ENCODE measurements at regions not wholly inside any gene's neighbourhood (a gene's known extent, or its start where the extent isn't known, plus 50 kb on each side); places are given as distances from the start of the nearest gene placed in this dataset.
A peak's percentile ranks its signal among the peaks of the same experiment; 100 is the strongest.

DNA sequence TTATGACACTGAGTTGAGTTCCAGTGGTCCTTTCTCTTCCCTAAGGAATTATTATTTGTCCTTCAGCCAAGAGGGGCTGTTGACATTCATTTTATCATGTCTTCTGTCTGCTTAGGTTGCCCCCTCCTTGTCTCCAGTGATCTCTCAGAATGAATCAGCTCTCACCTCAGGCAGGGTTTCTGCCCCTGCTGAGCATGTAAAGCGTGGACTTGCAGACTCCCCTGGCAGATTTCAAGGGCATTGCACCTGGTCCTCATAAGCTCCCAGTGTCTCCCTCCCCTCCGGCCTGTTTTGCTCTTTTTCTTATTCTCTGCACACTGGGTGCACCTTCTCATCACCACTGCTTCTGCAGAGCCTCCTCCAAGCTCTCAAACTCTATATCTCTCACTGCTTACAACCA lies 188.4 kb downstream of the KCNS3 start:
- intact Hi-C loops (cut with DNase I), result loop anchor here in 2 of 10 donors (2.0 to 10.0 kb wide), 2 partner anchors 20 to 362 kb away; no protein-coding TSS in a partner anchor
- DNase-seq (no peak), ATAC-seq (no peak)
- peak overlapping the region in 5 of 12 donors; percentile 17 to 57 (median 40) for H3K27ac ChIP-seq
- H3K4me3 ChIP-seq, result no peak overlapping the region
- peaks cover 0 to 4% (median 0%) of the 10 kb centered on the region in 9 donors for H3K27me3 ChIP-seq
- no peaks in the 10 kb centered on the region for H3K36me3 ChIP-seq
- 83 to 98% (median 83%) methylated on average over 2 of the region's 2 CpGs for WGBS, 4 donors
- no peaks in the 10 kb centered on the region for H3K9me3 ChIP-seq
- no peak for TF ChIP-seq POLR2A (IDR thresholded peaks at IDR 0.05)
- TF ChIP-seq, protein P1, sequence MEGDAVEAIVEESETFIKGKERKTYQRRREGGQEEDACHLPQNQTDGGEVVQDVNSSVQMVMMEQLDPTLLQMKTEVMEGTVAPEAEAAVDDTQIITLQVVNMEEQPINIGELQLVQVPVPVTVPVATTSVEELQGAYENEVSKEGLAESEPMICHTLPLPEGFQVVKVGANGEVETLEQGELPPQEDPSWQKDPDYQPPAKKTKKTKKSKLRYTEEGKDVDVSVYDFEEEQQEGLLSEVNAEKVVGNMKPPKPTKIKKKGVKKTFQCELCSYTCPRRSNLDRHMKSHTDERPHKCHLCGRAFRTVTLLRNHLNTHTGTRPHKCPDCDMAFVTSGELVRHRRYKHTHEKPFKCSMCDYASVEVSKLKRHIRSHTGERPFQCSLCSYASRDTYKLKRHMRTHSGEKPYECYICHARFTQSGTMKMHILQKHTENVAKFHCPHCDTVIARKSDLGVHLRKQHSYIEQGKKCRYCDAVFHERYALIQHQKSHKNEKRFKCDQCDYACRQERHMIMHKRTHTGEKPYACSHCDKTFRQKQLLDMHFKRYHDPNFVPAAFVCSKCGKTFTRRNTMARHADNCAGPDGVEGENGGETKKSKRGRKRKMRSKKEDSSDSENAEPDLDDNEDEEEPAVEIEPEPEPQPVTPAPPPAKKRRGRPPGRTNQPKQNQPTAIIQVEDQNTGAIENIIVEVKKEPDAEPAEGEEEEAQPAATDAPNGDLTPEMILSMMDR (IDR thresholded peaks at IDR 0.05), result no peak
- peaks cover 0 to 48% (median 7%) of the 10 kb centered on the region in 12 donors for H3K4me1 ChIP-seq

DNA sequence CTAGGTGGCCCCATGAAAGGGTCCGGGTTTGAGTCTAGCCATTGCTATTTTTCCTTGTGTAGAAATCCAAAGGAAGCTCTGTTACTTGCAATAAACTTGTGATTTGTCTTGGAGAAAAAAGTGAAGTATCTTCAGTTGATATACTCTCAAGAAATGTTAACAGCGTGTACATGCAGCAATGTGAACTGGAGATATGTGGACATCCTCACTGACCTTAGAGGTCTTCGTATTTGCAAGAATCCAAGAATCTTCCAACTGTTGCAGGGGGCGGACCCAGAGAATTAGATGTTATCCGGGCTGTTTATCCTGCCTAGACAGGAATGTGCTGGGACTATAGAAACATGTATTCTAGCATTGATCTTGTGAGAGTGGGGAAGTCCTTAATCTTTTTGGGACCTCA lies 187.6 kb downstream of the KCNS3 start:
- Histone ChIP-seq H3K4me3 (no peak overlapping the region), H3K4me1 (peaks cover 0 to 48% (median 7%) of the 10 kb centered on the region in 12 donors), H3K27me3 (peaks cover 0 to 4% (median 0%) of the 10 kb centered on the region in 9 donors), H3K27ac (peak overlapping the region in 8 of 12 donors; percentile 7 to 57 (median 38)), H3K36me3 (no peaks in the 10 kb centered on the region), H3K9me3 (no peaks in the 10 kb centered on the region)
- 65 to 80% (median 71%) methylated on average over 5 of the region's 5 CpGs for WGBS, 4 donors
- TF ChIP-seq, protein P1 (IDR thresholded peaks at IDR 0.05), result no peak
- no peak for TF ChIP-seq POLR2A (IDR thresholded peaks at IDR 0.05)
- ATAC-seq (no peak), DNase-seq (no peak)
- intact Hi-C loops (cut with DNase I), result loop anchor here in 2 of 10 donors (2.0 to 10.0 kb wide), 2 partner anchors 19 to 361 kb away; no protein-coding TSS in a partner anchor

DNA sequence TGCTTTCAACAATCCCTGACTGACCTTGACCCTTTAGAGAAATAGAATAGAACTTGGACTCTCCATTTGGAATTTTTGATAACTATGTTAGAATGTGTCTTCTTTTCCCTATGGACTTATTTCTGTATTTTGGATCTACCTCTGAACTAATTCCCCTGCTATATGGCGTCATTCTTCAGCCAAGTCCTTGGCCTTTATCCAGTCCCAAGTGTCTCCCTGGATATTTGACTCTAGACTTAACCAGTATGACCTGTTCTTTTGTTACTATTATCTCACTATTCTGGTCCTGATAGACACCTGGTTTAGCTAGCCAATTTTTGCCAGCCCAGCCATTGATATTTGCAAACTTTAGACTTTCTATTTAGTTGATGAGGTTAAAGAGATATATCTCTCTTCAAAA lies 186.8 kb downstream of the KCNS3 start:
- ATAC-seq, result peak in 1 of 4 donors; percentile 33
- Histone ChIP-seq H3K27ac (peak overlapping the region in 7 of 12 donors; percentile 9 to 82 (median 47)), H3K27me3 (peaks cover 0 to 4% (median 0%) of the 10 kb centered on the region in 9 donors), H3K36me3 (no peaks in the 10 kb centered on the region), H3K4me3 (no peak overlapping the region), H3K9me3 (no peaks in the 10 kb centered on the region), H3K4me1 (peaks cover 0 to 47% (median 7%) of the 10 kb centered on the region in 12 donors)
- 28 to 54% (median 41%) methylated on average over 1 of the region's 1 CpG for WGBS, 4 donors
- TF ChIP-seq, protein P1 (IDR thresholded peaks at IDR 0.05), result no peak
- TF ChIP-seq POLR2A (IDR thresholded peaks at IDR 0.05), result no peak
- DNase-seq, result no peak
- intact Hi-C loops (cut with DNase I), result loop anchor here in 1 of 10 donors (10.0 kb wide), 1 partner anchor 360 kb away; no protein-coding TSS in a partner anchor

DNA sequence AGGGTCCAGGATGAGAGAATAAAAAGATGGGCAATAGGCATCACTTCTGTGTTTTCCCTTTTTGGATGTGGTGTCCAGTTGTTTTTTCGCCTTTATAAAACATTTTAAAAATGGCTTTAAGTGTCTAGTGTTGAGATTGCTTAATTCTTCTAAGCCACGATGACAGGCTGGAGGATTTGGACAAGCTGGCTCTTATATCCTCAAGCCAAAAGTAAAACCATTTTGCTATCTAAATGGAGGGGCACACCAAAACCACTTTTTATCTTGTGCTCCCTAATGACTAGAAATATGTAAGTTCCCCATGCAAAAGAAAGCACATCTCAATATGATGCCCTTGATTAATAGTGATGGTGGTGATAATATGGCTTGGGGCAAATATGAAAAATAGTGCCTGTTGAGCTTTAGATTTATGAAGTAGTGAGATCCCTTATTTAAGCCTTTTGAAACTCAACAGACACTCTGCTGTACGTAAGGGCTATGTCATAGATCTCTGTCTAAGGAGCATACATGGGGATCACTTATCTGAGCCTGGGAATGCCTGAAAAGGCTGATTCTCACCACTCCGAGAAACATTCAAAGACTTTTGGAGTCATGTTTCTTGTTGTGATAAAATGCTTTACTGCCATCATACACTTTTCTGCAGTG lies 185.5 kb downstream of the KCNS3 start:
- Histone ChIP-seq H3K9me3 (no peaks in the 10 kb centered on the region), H3K4me3 (no peak overlapping the region), H3K4me1 (peaks cover 0 to 44% (median 7%) of the 10 kb centered on the region in 12 donors), H3K36me3 (no peaks in the 10 kb centered on the region), H3K27ac (peak overlapping the region in 9 of 12 donors; percentile 4 to 82 (median 45)), H3K27me3 (peaks cover 0 to 4% (median 0%) of the 10 kb centered on the region in 9 donors)
- intact Hi-C loops (cut with DNase I), result loop anchor here in 1 of 10 donors (10.0 kb wide), 1 partner anchor 359 kb away; no protein-coding TSS in a partner anchor
- DNase-seq (no peak), ATAC-seq (peak in 2 of 4 donors; percentile 31 to 42)
- WGBS, 4 donors, result 65 to 73% (median 69%) methylated on average over 4 of the region's 4 CpGs
- TF ChIP-seq, protein P1 (IDR thresholded peaks at IDR 0.05), result no peak
- TF ChIP-seq POLR2A (IDR thresholded peaks at IDR 0.05), result no peak
